Activated B cell treated with CpG ODN at 0.5 μM for 24 hours (primary cell): ENCODE measurements at regions not wholly inside any gene's neighbourhood (a gene's known extent, or its start where the extent isn't known, plus 50 kb on each side); places are given as distances from the start of the nearest gene placed in this dataset.

Source experiments
- ATAC-seq: fragments of 200-7000 bp; cut with Tn5 transposase; one replicate; pipeline ENCODE4 v1.10.0; 2021; ENCODE audit warnings: low read depth, mild to moderate bottlenecking, moderate library complexity
- CTCF ChIA-PET: fragments of 350-600 bp; sonication (Branson Sonifier 250); formaldehyde crosslinking; loops from one replicate; lab custom pipeline; 2021; ENCODE audit warnings: antibody characterized with exemption; lab: Charles Lee
- POLR2A ChIA-PET: fragments of 350-600 bp; sonication (Branson Sonifier 250); formaldehyde crosslinking; loops from one replicate; lab custom pipeline; 2021; ENCODE audit warnings: antibody characterized with exemption; lab: Charles Lee
- DNase-seq: peaks from one replicate; pipeline ENCODE4 v3.0.0; 2022
- H3K27ac Mint-ChIP-seq: one replicate; pipeline ENCODE4 v1.8.0; 2020; ENCODE audit warnings: mixed read lengths
- H3K27me3 Mint-ChIP-seq: one replicate; pipeline ENCODE4 v1.8.0; 2021; ENCODE audit warnings: mixed read lengths
- H3K36me3 Mint-ChIP-seq: one replicate; pipeline ENCODE4 v1.8.0; 2021; ENCODE audit warnings: low read depth, mixed read lengths
- H3K4me1 Mint-ChIP-seq: one replicate; pipeline ENCODE4 v1.8.0; 2021; ENCODE audit warnings: mixed read lengths
- H3K4me3 Mint-ChIP-seq: one replicate; pipeline ENCODE4 v1.8.0; 2020; ENCODE audit warnings: mild to moderate bottlenecking, mixed read lengths
- H3K9me3 Mint-ChIP-seq: one replicate; pipeline ENCODE4 v1.8.0; 2020; ENCODE audit warnings: mixed read lengths
- intact Hi-C: fragments of 100-400 bp; cut with micrococcal nuclease; formaldehyde crosslinking; loops from one replicate; pipeline ENCODE4 v1.15.1; 2024
- TF ChIP-seq, protein P1 (sequence below): fragments of 200-600 bp; IDR thresholded peaks from one replicate; pipeline ENCODE4 v1.8.0; 2022; ENCODE audit warnings: antibody characterized with exemption, mild to moderate bottlenecking

DNA sequence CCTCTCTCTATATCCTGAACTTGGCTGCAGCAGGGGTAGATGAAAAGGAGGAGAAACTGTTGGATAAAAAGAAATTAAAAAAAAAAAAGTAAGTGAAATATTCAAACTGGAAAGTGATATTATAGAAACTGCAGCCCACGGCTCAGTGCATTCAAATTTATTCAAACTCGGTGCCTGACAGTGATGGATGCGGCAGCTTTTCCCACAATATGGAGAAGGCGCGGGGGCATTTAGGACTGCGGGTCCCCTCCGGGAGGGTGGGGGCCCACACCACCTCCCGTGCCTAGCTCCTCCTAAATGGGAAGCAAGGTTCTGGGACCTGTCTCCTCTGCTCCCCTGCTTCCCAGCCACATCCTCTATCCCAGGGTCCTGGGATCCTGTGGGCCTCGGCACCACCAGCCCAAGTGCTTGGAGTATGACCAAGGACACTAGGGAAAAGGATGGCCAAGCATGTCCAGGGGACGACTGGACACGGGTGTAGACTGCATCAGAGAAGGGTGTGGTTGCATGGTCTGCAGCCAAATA is 82.4 kb downstream of the HIF1AN start:
- Mint-ChIP-seq H3K4me3 (no peak overlapping the region), H3K36me3 (no peaks in the 10 kb centered on the region), H3K9me3 (no peaks in the 10 kb centered on the region), H3K27ac (no peak overlapping the region), H3K4me1 (no peaks in the 10 kb centered on the region), H3K27me3 (peaks cover 44% of the 10 kb centered on the region)
- ATAC-seq (no peak), DNase-seq (no peak)
- ChIA-PET POLR2A (no interaction called here), CTCF (no interaction called here)
- TF ChIP-seq, protein P1, sequence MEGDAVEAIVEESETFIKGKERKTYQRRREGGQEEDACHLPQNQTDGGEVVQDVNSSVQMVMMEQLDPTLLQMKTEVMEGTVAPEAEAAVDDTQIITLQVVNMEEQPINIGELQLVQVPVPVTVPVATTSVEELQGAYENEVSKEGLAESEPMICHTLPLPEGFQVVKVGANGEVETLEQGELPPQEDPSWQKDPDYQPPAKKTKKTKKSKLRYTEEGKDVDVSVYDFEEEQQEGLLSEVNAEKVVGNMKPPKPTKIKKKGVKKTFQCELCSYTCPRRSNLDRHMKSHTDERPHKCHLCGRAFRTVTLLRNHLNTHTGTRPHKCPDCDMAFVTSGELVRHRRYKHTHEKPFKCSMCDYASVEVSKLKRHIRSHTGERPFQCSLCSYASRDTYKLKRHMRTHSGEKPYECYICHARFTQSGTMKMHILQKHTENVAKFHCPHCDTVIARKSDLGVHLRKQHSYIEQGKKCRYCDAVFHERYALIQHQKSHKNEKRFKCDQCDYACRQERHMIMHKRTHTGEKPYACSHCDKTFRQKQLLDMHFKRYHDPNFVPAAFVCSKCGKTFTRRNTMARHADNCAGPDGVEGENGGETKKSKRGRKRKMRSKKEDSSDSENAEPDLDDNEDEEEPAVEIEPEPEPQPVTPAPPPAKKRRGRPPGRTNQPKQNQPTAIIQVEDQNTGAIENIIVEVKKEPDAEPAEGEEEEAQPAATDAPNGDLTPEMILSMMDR = no peak
- intact Hi-C loops = no loop called here

DNA sequence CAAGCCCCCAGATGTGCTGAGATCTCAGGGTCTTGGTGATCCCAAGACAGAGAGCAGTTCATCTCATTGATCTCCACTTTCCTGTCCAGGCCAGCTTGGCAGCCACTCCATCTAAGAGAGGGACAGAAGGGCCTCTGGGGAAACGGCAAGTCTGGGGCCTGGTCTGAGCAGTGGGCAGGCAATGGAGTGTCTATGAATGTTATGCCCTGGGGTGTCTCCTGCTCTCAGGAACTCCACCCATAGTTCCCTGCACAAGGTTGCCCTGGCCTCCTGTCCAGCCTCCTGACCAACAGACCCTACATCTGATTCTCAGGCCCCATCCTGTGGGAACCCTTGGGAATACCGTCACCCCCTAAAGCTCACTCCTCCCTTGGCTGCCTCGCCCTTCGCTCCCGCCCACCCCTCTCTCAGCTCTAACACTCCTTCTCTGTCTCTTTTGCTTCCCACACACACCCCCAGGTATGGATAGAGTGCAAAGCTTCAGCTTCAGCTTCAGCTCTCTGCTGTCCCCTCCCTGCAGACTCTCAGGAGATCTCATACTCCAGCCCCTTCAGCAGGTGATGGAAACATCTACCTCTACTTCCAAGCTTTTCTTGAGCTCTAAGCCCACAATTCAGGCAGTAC is 83.0 kb downstream of the HIF1AN start:
- H3K27me3 Mint-ChIP-seq = peaks cover 47% of the 10 kb centered on the region
- CTCF ChIA-PET = no interaction called here
- H3K9me3 Mint-ChIP-seq = no peaks in the 10 kb centered on the region
- no peaks in the 10 kb centered on the region for H3K4me1 Mint-ChIP-seq
- no peak overlapping the region for H3K4me3 Mint-ChIP-seq
- no peaks in the 10 kb centered on the region for H3K36me3 Mint-ChIP-seq
- H3K27ac Mint-ChIP-seq = no peak overlapping the region
- POLR2A ChIA-PET = no interaction called here
- intact Hi-C loops = no loop called here
- TF ChIP-seq, protein P1 = no peak
- ATAC-seq (no peak), DNase-seq (no peak)

DNA sequence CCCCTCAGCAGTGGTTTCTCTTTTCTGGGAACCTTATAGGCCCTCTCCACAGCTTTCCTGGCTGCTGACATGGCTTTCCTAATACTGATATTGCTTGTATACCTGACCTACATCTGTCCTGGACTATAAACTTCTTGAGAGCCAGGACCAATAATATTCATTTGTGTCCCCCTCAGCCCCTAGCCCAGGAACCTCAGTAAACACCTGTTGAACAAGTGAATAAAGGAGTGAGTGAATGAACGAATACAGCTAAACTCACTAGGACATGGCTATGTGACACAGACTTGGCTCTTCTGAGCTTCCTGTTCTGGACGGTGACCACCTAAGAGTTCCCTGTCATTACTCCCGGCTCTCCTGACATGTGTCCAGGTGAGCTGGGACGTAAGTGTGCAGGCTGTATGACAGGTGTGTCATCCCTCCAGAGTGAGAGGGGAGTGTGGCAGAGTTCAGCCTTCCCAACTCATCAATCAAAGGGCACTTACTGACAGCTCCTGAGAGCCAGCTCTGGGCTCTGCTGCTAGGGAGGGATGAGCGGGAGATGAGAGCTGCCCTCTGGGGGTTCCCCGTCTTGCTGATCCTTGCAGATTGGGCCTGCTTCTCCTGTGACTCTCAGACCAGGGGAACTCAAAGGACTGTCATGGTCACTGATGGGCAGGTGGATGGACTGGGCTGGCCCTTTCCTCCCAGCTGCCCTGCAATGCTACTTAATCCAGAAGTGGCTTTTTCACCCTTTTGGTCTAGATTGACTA is 84.5 kb downstream of the HIF1AN start:
- ATAC-seq (no peak), DNase-seq (no peak)
- CTCF ChIA-PET = no interaction called here
- Mint-ChIP-seq H3K27me3 (peaks cover 54% of the 10 kb centered on the region), H3K36me3 (no peaks in the 10 kb centered on the region), H3K27ac (no peak overlapping the region), H3K9me3 (no peaks in the 10 kb centered on the region), H3K4me1 (no peaks in the 10 kb centered on the region), H3K4me3 (no peak overlapping the region)
- intact Hi-C loops = no loop called here
- POLR2A ChIA-PET = no interaction called here
- TF ChIP-seq, protein P1 = no peak

DNA sequence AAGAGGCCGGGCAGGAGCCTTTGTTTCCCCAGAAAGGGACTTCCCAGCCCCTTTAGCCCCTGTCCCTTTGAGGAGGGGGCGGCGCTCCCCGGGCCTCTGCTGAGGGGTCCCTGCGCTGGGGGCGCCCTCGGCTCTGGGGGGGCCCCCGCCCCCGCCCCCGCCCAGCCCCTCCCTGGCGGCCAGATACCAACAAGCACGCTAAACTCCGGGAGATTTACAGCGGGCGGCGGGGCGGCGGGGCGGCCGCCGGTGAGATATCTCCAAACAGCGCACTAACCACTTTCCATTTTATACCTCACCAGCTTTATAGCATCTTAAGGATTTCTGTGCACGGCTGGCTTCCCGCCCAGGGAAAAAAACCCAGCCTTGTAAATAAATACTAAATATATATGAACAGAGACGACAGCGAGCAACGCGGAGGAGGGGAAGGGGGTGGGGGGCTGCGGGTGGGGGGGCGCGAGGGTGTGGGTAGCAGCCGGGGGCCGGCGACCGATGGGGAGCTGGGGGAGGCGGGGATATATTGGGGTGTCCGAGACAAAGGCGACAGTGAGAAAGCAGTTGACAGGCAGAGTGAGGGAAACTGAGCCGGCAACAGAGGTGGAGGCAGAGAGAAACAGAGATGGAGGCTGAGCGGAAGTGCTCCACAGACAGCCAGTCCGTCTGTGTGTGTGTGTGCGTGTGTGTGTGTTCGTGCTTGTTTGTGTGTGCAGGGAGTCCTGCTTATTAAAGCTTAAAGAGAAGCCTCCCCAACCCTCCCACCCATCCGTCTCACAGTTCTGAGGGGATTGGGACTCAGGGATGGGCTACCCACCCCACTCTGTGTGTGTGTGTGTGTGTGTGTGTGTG is 85.8 kb downstream of the HIF1AN start:
- Mint-ChIP-seq H3K27me3 (peaks cover 62% of the 10 kb centered on the region), H3K4me1 (no peaks in the 10 kb centered on the region), H3K9me3 (no peaks in the 10 kb centered on the region), H3K27ac (no peak overlapping the region), H3K4me3 (no peak overlapping the region), H3K36me3 (no peaks in the 10 kb centered on the region)
- ATAC-seq = no peak
- TF ChIP-seq, protein P1 = no peak
- POLR2A ChIA-PET = no interaction called here
- no peak for DNase-seq
- CTCF ChIA-PET = no interaction called here
- intact Hi-C loops = no loop called here

DNA sequence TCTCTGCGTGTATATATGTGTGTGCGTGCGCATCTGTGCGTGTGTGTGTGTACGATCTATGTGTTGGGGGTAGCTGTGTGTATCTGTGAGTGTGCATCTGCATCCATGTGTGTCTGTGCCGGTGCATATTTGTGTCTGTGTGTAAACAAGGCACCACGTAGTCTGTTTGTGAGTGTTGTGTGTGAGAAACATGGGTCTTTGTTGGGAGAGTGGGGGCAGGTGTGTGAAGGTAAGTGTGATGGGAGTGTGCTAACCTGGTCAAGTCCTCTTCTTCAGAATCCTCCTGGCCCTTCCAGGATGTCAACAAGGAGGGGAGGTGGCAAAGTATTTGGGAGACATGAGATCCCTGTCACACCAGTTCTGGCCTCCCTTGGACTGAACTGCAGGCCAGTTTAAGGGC is 87.2 kb downstream of the HIF1AN start:
- Mint-ChIP-seq H3K4me1 (no peaks in the 10 kb centered on the region), H3K27me3 (peaks cover 59% of the 10 kb centered on the region), H3K27ac (no peak overlapping the region), H3K9me3 (no peaks in the 10 kb centered on the region), H3K36me3 (no peaks in the 10 kb centered on the region), H3K4me3 (no peak overlapping the region)
- ATAC-seq = no peak
- no peak for DNase-seq
- POLR2A ChIA-PET = no interaction called here
- TF ChIP-seq, protein P1 = no peak
- CTCF ChIA-PET = no interaction called here
- intact Hi-C loops = no loop called here
